B cell (primary cell): ENCODE measurements at regions not wholly inside any gene's neighbourhood (a gene's known extent, or its start where the extent isn't known, plus 50 kb on each side); places are given as distances from the start of the nearest gene placed in this dataset.

ENCODE experiments used
- ATAC-seq: fragments of 200-7000 bp; cut with Tn5 transposase; one replicate; pipeline ENCODE4 v1.10.0; 2021; ENCODE audit warnings: low read depth, mild to moderate bottlenecking, moderate number of reproducible peaks, moderate library complexity
- CTCF ChIA-PET: fragments of 350-600 bp; sonication (Branson Sonifier 250); formaldehyde crosslinking; loops from one replicate; lab custom pipeline; 2021; ENCODE audit warnings: antibody characterized with exemption, inconsistent platforms; lab: Charles Lee
- POLR2A ChIA-PET: fragments of 350-600 bp; sonication (Branson Sonifier 250); formaldehyde crosslinking; loops from one replicate; lab custom pipeline; 2021; ENCODE audit warnings: antibody characterized with exemption; lab: Charles Lee
- DNase-seq: peaks from one replicate; pipeline ENCODE4 v3.0.0; 2013
- H2AFZ ChIP-seq: 2 replicates; pipeline ENCODE4 v1.6.1; 2012; ENCODE audit warnings: mild to moderate bottlenecking, low read depth, low read length; ENCODE audit not compliant: insufficient read depth, poor library complexity, severe bottlenecking
- H3K27ac ChIP-seq, 2 donors: 1 replicate in 1 of 2; 2 replicates in 1 of 2; pipeline ENCODE4 v1.5.1; 2012 to 2013; ENCODE audit warnings: low read length in 2 of 2, mild to moderate bottlenecking in 2 of 2, moderate library complexity in 1 of 2
- H3K27me3 ChIP-seq, 4 experiments: fragments of 200-600 bp in 1 of 4; sonication (generic) in 1 of 4; replicated peaks in 1 of 4; 1 replicate in 2 of 4; 2 replicates in 2 of 4; pipeline versions ENCODE4 v1.6.1 to v1.7.0; 2013 to 2016; ENCODE audit warnings: low read length in 3 of 4, mild to moderate bottlenecking in 2 of 4, mixed read lengths in 1 of 4, moderate library complexity in 1 of 4; ENCODE audit not compliant: insufficient read depth in 4 of 4, control insufficient read depth in 3 of 4; ENCODE audit errors: control extremely low read depth in 1 of 4
- H3K36me3 ChIP-seq, 2 experiments: replicated peaks in 1 of 2; 1 replicate in 1 of 2; 2 replicates in 1 of 2; pipeline versions ENCODE4 v1.6.1 to v1.7.1; 2013; ENCODE audit warnings: low read length in 1 of 2; ENCODE audit not compliant: insufficient read depth in 2 of 2, control insufficient read depth in 1 of 2; ENCODE audit errors: control extremely low read depth in 1 of 2, extremely low read depth in 1 of 2
- H3K4me1 ChIP-seq, 2 donors: fragments of 200-600 bp in 1 of 2; sonication (generic) in 1 of 2; 1 replicate in 1 of 2; 2 replicates in 1 of 2; pipeline versions ENCODE4 v1.5.1 to v1.6.1; 2013 to 2017; ENCODE audit warnings: low read length in 2 of 2; ENCODE audit not compliant: control insufficient read depth in 2 of 2, insufficient read depth in 2 of 2
- H3K4me2 ChIP-seq: replicated peaks from 2 replicates; pipeline ENCODE3; 2012; ENCODE audit warnings: mild to moderate bottlenecking, low read depth, low read length; ENCODE audit not compliant: poor library complexity, severe bottlenecking
- H3K4me3 ChIP-seq, 5 experiments: fragments of 200-600 bp in 1 of 5; sonication (generic) in 1 of 5; 1 replicate in 3 of 5; 2 replicates in 2 of 5; pipeline versions ENCODE4 v1.5.1 to v1.7.0; 2011 to 2016; ENCODE audit warnings: low read length in 4 of 5, mild to moderate bottlenecking in 4 of 5, low read depth in 2 of 5, control low read depth in 1 of 5, moderate library complexity in 1 of 5; ENCODE audit not compliant: insufficient read depth in 1 of 5; ENCODE audit errors: control extremely low read depth in 1 of 5, extremely low read depth in 1 of 5
- H3K79me2 ChIP-seq: fragments of 200-600 bp; sonication (generic); one replicate; pipeline ENCODE4 v1.6.0; 2016; ENCODE audit warnings: low read length; ENCODE audit not compliant: control insufficient read depth, insufficient read depth
- H3K9ac ChIP-seq: fragments of 200-600 bp; sonication (generic); 2 replicates; pipeline ENCODE4 v1.6.1; 2017; ENCODE audit warnings: mild to moderate bottlenecking, low read length, moderate library complexity
- H3K9me3 ChIP-seq, 3 donors: one replicate each; pipeline versions ENCODE4 v1.6.1 to v1.7.1; 2013; ENCODE audit warnings: low read length in 2 of 3; ENCODE audit not compliant: control insufficient read depth in 2 of 3, insufficient read depth in 1 of 3; ENCODE audit errors: control extremely low read depth in 1 of 3
- H4K20me1 ChIP-seq: 2 replicates; pipeline ENCODE4 v1.6.0; 2012; ENCODE audit warnings: mild to moderate bottlenecking, low read length; ENCODE audit not compliant: insufficient read depth, control insufficient read depth, poor library complexity, severe bottlenecking
- H3K27ac Mint-ChIP-seq: one replicate; pipeline ENCODE4 v1.8.0; 2021; ENCODE audit warnings: mixed read lengths
- H3K27me3 Mint-ChIP-seq: one replicate; pipeline ENCODE4 v1.8.0; 2021; ENCODE audit warnings: mixed read lengths
- H3K4me1 Mint-ChIP-seq: one replicate; pipeline ENCODE4 v1.8.0; 2021; ENCODE audit warnings: mixed read lengths
- H3K4me3 Mint-ChIP-seq: one replicate; pipeline ENCODE4 v1.8.0; 2021; ENCODE audit warnings: mixed read lengths
- H3K9me3 Mint-ChIP-seq: one replicate; pipeline ENCODE4 v1.8.0; 2022; ENCODE audit warnings: mixed read lengths; ENCODE audit not compliant: insufficient read depth
- CTCF ChIP-seq: fragments of 200-600 bp; IDR thresholded peaks from one replicate; pipeline ENCODE4 v1.8.0; 2022; ENCODE audit warnings: antibody characterized with exemption, mild to moderate bottlenecking
- EZH2 ChIP-seq: IDR thresholded peaks from 2 replicates; pipeline ENCODE4 v1.6.1; 2012; ENCODE audit warnings: borderline replicate concordance, low read depth, mild to moderate bottlenecking, moderate library complexity, low read length; ENCODE audit not compliant: insufficient read depth, poor library complexity, severe bottlenecking
- WGBS: methylation state at CpG from one replicate; pipeline ENCODE4 v1.1.5; 2013; ENCODE audit warnings: missing lambda C conversion rate; ENCODE audit not compliant: insufficient coverage; 5-methylcytosine and 5-hydroxymethylcytosine counted together
- intact Hi-C: fragments of 100-400 bp; cut with micrococcal nuclease; formaldehyde crosslinking; loops from one replicate; pipeline ENCODE4 v1.10.0; 2022

DNA sequence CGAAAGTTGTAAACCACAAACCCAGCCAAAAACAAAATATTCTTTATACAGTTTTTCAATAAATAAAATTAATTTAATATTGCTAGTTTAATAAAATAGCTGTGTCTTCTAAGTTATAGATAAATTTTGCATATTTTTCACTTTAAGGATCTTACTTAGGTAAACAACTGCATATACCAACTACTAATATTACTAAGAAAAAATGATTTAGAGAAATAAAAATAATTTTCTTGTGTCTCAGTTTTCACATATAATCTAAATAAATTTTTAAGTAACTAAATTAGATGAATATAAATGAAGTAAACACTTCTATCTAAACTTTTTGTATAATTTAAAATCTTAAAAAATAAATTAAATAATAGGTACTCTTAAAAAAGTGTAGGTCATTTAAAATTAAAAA, 67.1 kb upstream of the TOP3B start:
- no peak overlapping the region for H3K4me2 ChIP-seq
- no peaks in the 10 kb centered on the region for H3K36me3 ChIP-seq
- no peak overlapping the region for H3K9ac ChIP-seq
- no peaks in the 10 kb centered on the region for H3K27me3 Mint-ChIP-seq
- no peaks in the 10 kb centered on the region for H3K9me3 Mint-ChIP-seq
- no peak for DNase-seq
- no peaks in the 10 kb centered on the region for H3K79me2 ChIP-seq
- ATAC-seq: no peak
- no peak overlapping the region for H3K27ac Mint-ChIP-seq
- no CpG with 5 or more reads among the region's 1 CpG for WGBS
- H3K4me3 ChIP-seq: no peak overlapping the region
- H3K4me3 Mint-ChIP-seq: no peak overlapping the region
- ChIA-PET POLR2A (no interaction called here), CTCF (interaction anchor here (0.7 to 0.8 kb wide), 2 partner anchors 11 to 152 kb away, joined by 3 read pairs; no protein-coding TSS in a partner anchor)
- peaks cover 12 to 16% of the 10 kb centered on the region in 2 donors for H3K4me1 ChIP-seq
- no peak overlapping the region for H3K27ac ChIP-seq
- no peak overlapping the region for H2AFZ ChIP-seq
- H3K9me3 ChIP-seq: no peaks in the 10 kb centered on the region
- peaks cover 27% of the 10 kb centered on the region for H3K4me1 Mint-ChIP-seq
- intact Hi-C loops: no loop called here
- no peaks in the 10 kb centered on the region for H4K20me1 ChIP-seq
- TF ChIP-seq EZH2: no peak
- no peak for TF ChIP-seq CTCF
- no peaks in the 10 kb centered on the region for H3K27me3 ChIP-seq

- no peak overlapping the region for H3K27ac Mint-ChIP-seq
- POLR2A ChIA-PET: no interaction called here
- Histone ChIP-seq H4K20me1 (no peaks in the 10 kb centered on the region), H3K4me1 (peaks cover 12 to 19% of the 10 kb centered on the region in 2 donors), H2AFZ (no peak overlapping the region), H3K27me3 (no peaks in the 10 kb centered on the region), H3K79me2 (no peaks in the 10 kb centered on the region), H3K4me3 (no peak overlapping the region), H3K4me2 (no peak overlapping the region), H3K27ac (no peak overlapping the region), H3K36me3 (no peaks in the 10 kb centered on the region), H3K9me3 (no peaks in the 10 kb centered on the region), H3K9ac (no peak overlapping the region)
- TF ChIP-seq EZH2: no peak
- no peak for TF ChIP-seq CTCF
- no peak for ATAC-seq
- intact Hi-C loops: no loop called here
- CTCF ChIA-PET: interaction anchor here (0.7 to 0.8 kb wide), 2 partner anchors 12 to 153 kb away, joined by 3 read pairs; no protein-coding TSS in a partner anchor
- H3K4me3 Mint-ChIP-seq: no peak overlapping the region
- DNase-seq: no peak
- no peaks in the 10 kb centered on the region for H3K9me3 Mint-ChIP-seq
- H3K4me1 Mint-ChIP-seq: peaks cover 33% of the 10 kb centered on the region
- H3K27me3 Mint-ChIP-seq: no peaks in the 10 kb centered on the region
- 50% methylated on average over 1 of the region's 2 CpGs for WGBS
Measured at GRCh38 chr22:22048981-22049531, 66.5 kb upstream of the TOP3B start.
